ENCODE measurements at regions not wholly inside any gene's neighbourhood (a gene's known extent, or its start where the extent isn't known, plus 50 kb on each side); places are given as distances from the start of the nearest gene placed in this dataset.

- CTCF ChIA-PET = no interaction called here
- POLR2A ChIA-PET = no interaction called here
- no peak for TF ChIP-seq CTCF (IDR thresholded peaks at IDR 0.05; ENCODE audit: control extremely low read depth, extremely low read depth, low read depth, missing control alignments)
- no peak for DNase-seq (ENCODE audit: extremely low spot score)
Observed at GRCh38 chr7:113246738-113247137, 128.4 kb upstream of the SMIM30 start.

GRCh38 chr7:113232885-113233284 lies 114.5 kb upstream of the SMIM30 start:
- CTCF ChIA-PET = interaction anchor here (0.9 kb wide), 1 partner anchor 9 kb away, joined by 3 read pairs; no protein-coding TSS in a partner anchor
- no peak for TF ChIP-seq CTCF (IDR thresholded peaks at IDR 0.05; ENCODE audit: control extremely low read depth, extremely low read depth, low read depth, missing control alignments)
- DNase-seq (ENCODE audit: extremely low spot score) = no peak
- POLR2A ChIA-PET = no interaction called here

- CTCF ChIA-PET = no interaction called here
- POLR2A ChIA-PET = no interaction called here
- no peak for DNase-seq (ENCODE audit: extremely low spot score)
Observed at GRCh38 chr7:113230691-113231090, 112.3 kb upstream of the SMIM30 start.

GRCh38 chr7:113217314-113217713 lies 99.0 kb upstream of the SMIM30 start:
- CTCF ChIA-PET = no interaction called here

More at GRCh38 chr7:113230691-113231090, 112.3 kb upstream of the SMIM30 start:
- no peak for TF ChIP-seq CTCF (IDR thresholded peaks at IDR 0.05; ENCODE audit: control extremely low read depth, extremely low read depth, low read depth, missing control alignments)

GRCh38 chr7:113216038-113216437 lies 97.7 kb upstream of the SMIM30 start:
- CTCF ChIA-PET = interaction anchor here (1.3 kb wide), 1 partner anchor 56 kb away, joined by 4 read pairs; no protein-coding TSS in a partner anchor
- no peak for DNase-seq (ENCODE audit: extremely low spot score)
- no peak for TF ChIP-seq CTCF (IDR thresholded peaks at IDR 0.05; ENCODE audit: control extremely low read depth, extremely low read depth, low read depth, missing control alignments)
- POLR2A ChIA-PET = no interaction called here

More at GRCh38 chr7:113217314-113217713, 99.0 kb upstream of the SMIM30 start:
- no peak for TF ChIP-seq CTCF (IDR thresholded peaks at IDR 0.05; ENCODE audit: control extremely low read depth, extremely low read depth, low read depth, missing control alignments)
- no peak for DNase-seq (ENCODE audit: extremely low spot score)
- POLR2A ChIA-PET = no interaction called here

- no peak for TF ChIP-seq CTCF (IDR thresholded peaks at IDR 0.05; ENCODE audit: control extremely low read depth, extremely low read depth, low read depth, missing control alignments)
- CTCF ChIA-PET = no interaction called here
Observed at GRCh38 chr7:113209449-113210203, 91.3 kb upstream of the SMIM30 start.

More at GRCh38 chr7:113209449-113210203, 91.3 kb upstream of the SMIM30 start:
- DNase-seq (ENCODE audit: extremely low spot score) = no peak
- POLR2A ChIA-PET = no interaction called here

All from GM10248 (cell line).